ENCODE measurements at regions not wholly inside any gene's neighbourhood (a gene's known extent, or its start where the extent isn't known, plus 50 kb on each side); places are given as distances from the start of the nearest gene placed in this dataset.

- H3K27me3 ChIP-seq (ENCODE audit: control insufficient read depth, insufficient read depth, low read length) = no peaks in the 10 kb centered on the region
- no peaks in the 10 kb centered on the region for H3K36me3 ChIP-seq (ENCODE audit: control insufficient read depth, insufficient read depth, low read length)
- H3K4me1 ChIP-seq (ENCODE audit: control insufficient read depth, insufficient read depth, low read length) = no peaks in the 10 kb centered on the region
- H3K9ac ChIP-seq (ENCODE audit: low read depth, low read length) = no peak overlapping the region
- no peak overlapping the region for H3K4me3 ChIP-seq (ENCODE audit: low read depth, low read length)
- H3K9me3 ChIP-seq (ENCODE audit: control insufficient read depth, insufficient read depth, low read length) = no peaks in the 10 kb centered on the region
These were observed 442.1 kb downstream of the CENPC start for GRCh38 chr4:67103001-67103747.

DNA sequence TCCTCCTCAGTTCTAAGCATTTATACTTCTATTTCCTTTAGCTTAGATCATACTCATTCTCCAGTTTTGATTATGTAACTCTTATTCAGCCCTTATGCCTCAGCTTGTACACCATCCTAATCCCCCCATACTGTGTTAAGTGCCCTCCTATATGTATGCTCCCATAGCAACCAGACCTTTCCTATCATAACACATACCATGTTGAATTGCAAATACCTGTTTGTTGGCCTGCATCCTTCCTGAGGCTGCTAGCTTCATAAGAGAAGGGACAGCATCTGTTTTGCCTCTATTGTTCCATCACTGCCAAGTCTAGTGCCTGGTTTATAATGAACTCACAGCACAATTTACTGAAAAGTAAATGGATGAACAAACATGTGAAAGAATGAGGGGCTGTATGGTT, 443.7 kb downstream of the CENPC start:
- H3K36me3 ChIP-seq (ENCODE audit: control insufficient read depth, insufficient read depth, low read length) = no peaks in the 10 kb centered on the region
- H3K4me3 ChIP-seq (ENCODE audit: low read depth, low read length) = no peak overlapping the region
- H3K9me3 ChIP-seq (ENCODE audit: control insufficient read depth, insufficient read depth, low read length) = no peaks in the 10 kb centered on the region
- no peak overlapping the region for H3K9ac ChIP-seq (ENCODE audit: low read depth, low read length)
- no peaks in the 10 kb centered on the region for H3K27me3 ChIP-seq (ENCODE audit: control insufficient read depth, insufficient read depth, low read length)
- no peaks in the 10 kb centered on the region for H3K4me1 ChIP-seq (ENCODE audit: control insufficient read depth, insufficient read depth, low read length)

DNA sequence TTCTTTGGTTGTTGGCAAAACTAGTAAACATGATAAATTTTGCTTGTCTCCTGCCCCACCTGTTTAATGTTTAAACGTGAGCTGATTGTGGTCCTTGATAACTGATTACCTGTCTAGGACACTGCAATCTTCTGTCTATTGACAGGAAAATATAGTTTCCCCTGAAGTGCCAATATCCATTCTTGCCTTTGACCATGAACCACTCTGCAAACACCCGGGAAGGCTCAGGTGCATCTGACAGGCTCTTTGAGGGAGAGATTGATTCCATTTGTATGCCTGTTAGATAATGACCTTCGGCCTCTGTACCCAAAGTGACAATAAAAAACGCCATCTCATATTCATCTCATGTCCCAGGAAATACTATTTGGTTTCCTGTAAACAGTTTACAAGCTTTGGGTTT, 453.0 kb downstream of the CENPC start:
- Histone ChIP-seq H3K4me1 (ENCODE audit: control insufficient read depth, insufficient read depth, low read length) (no peaks in the 10 kb centered on the region), H3K36me3 (ENCODE audit: control insufficient read depth, insufficient read depth, low read length) (no peaks in the 10 kb centered on the region), H3K27me3 (ENCODE audit: control insufficient read depth, insufficient read depth, low read length) (no peaks in the 10 kb centered on the region)

DNA sequence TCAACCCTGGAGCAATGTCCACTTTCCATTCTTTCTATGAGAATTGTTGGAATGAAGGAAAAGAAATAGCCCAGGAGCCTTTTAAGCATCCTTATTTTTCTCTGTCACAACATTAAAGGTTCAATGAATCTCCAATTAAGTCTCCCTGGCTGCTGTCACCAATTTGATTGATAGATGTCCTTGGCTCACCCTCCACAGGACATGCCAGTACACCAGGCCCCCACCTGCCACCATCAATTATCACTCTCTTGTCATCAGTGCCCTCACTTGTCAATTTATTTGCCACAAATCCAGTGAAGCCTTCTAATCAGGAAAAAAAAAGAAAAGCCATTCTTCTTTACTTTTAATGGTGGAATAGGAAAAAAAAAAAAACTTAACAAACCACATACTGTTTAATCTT, 453.6 kb downstream of the CENPC start:
- H3K36me3 ChIP-seq (ENCODE audit: control insufficient read depth, insufficient read depth, low read length) = no peaks in the 10 kb centered on the region
- H3K4me3 ChIP-seq (ENCODE audit: low read depth, low read length) = no peak overlapping the region
- H3K9me3 ChIP-seq (ENCODE audit: control insufficient read depth, insufficient read depth, low read length) = no peaks in the 10 kb centered on the region
- H3K4me1 ChIP-seq (ENCODE audit: control insufficient read depth, insufficient read depth, low read length) = no peaks in the 10 kb centered on the region
- H3K9ac ChIP-seq (ENCODE audit: low read depth, low read length) = no peak overlapping the region
- H3K27me3 ChIP-seq (ENCODE audit: control insufficient read depth, insufficient read depth, low read length) = no peaks in the 10 kb centered on the region

More for the DNA sequence above, 453.0 kb downstream of the CENPC start:
- Histone ChIP-seq H3K9ac (ENCODE audit: low read depth, low read length) (no peak overlapping the region), H3K9me3 (ENCODE audit: control insufficient read depth, insufficient read depth, low read length) (no peaks in the 10 kb centered on the region), H3K4me3 (ENCODE audit: low read depth, low read length) (no peak overlapping the region)

DNA sequence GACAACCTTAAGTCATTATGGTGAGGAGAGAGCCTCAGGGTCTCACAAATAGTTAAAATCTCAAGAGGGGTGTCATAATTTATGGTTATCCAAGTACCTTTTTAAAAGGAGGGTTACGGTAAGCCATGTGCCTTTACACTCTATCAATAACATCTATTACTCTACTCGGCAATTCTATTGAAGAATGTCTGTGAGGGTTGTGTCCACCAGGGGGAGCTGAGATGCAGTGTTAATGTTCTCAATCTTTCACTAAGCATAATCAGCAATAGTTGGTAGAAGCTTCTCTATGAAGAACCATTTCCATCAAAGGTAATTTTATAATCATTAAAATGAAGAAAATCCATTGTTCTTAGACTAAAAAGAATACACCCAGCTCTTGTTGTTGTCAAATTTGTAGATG, 457.4 kb downstream of the CENPC start:
- Histone ChIP-seq H3K36me3 (ENCODE audit: control insufficient read depth, insufficient read depth, low read length) (no peaks in the 10 kb centered on the region), H3K4me3 (ENCODE audit: low read depth, low read length) (no peak overlapping the region), H3K9me3 (ENCODE audit: control insufficient read depth, insufficient read depth, low read length) (no peaks in the 10 kb centered on the region), H3K4me1 (ENCODE audit: control insufficient read depth, insufficient read depth, low read length) (peaks cover 15% of the 10 kb centered on the region), H3K27me3 (ENCODE audit: control insufficient read depth, insufficient read depth, low read length) (no peaks in the 10 kb centered on the region), H3K9ac (ENCODE audit: low read depth, low read length) (no peak overlapping the region)

DNA sequence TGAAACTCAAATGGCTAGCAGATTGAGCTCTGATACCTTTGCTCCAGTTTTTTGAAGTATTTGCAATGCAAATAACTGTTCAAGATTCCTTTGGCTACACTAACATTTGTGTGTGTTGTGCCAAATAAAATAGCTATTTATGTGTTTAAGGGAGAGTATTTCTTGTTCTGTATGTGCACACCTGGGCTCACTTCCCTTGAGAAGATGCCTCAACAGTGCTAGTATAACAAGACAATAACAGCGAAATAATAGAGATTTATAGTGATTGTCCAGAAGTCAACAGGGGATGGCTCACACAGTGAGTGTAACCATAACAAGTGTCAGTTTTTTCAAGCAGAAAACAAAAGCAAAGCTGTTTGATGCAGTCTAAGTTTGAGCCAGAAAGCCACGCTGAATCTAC, 460.5 kb downstream of the CENPC start:
- H3K27me3 ChIP-seq (ENCODE audit: control insufficient read depth, insufficient read depth, low read length) = no peaks in the 10 kb centered on the region
- no peaks in the 10 kb centered on the region for H3K36me3 ChIP-seq (ENCODE audit: control insufficient read depth, insufficient read depth, low read length)
- no peak overlapping the region for H3K9ac ChIP-seq (ENCODE audit: low read depth, low read length)
- H3K4me1 ChIP-seq (ENCODE audit: control insufficient read depth, insufficient read depth, low read length) = peaks cover 15% of the 10 kb centered on the region
- no peaks in the 10 kb centered on the region for H3K9me3 ChIP-seq (ENCODE audit: control insufficient read depth, insufficient read depth, low read length)
- H3K4me3 ChIP-seq (ENCODE audit: low read depth, low read length) = no peak overlapping the region

DNA sequence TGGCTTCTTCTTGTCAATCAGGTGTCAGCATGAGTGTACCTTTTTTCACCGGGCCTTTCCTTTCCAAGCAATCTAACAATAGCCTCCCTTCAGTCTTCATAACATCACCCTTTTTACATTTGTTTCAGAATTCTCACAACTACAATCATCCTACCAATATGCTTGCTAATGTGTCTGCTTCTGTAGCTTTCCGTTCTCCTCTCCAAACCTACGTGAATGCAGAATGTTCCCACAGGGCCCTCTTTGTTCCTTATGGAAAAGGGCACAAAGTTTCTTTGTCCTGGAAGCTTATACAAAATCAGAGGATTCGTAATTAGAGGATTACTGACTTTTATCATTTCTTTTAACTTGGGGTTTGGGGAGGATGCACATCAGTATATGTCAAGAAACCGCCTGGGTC, 461.8 kb downstream of the CENPC start:
- Histone ChIP-seq H3K9ac (ENCODE audit: low read depth, low read length) (no peak overlapping the region), H3K36me3 (ENCODE audit: control insufficient read depth, insufficient read depth, low read length) (no peaks in the 10 kb centered on the region), H3K27me3 (ENCODE audit: control insufficient read depth, insufficient read depth, low read length) (no peaks in the 10 kb centered on the region), H3K9me3 (ENCODE audit: control insufficient read depth, insufficient read depth, low read length) (no peaks in the 10 kb centered on the region), H3K4me3 (ENCODE audit: low read depth, low read length) (no peak overlapping the region), H3K4me1 (ENCODE audit: control insufficient read depth, insufficient read depth, low read length) (peaks cover 15% of the 10 kb centered on the region)

GRCh38 chr4:67082746-67083145, 462.6 kb downstream of the CENPC start:
- Histone ChIP-seq H3K4me1 (ENCODE audit: control insufficient read depth, insufficient read depth, low read length) (peaks cover 15% of the 10 kb centered on the region), H3K9ac (ENCODE audit: low read depth, low read length) (no peak overlapping the region), H3K27me3 (ENCODE audit: control insufficient read depth, insufficient read depth, low read length) (no peaks in the 10 kb centered on the region), H3K9me3 (ENCODE audit: control insufficient read depth, insufficient read depth, low read length) (no peaks in the 10 kb centered on the region), H3K36me3 (ENCODE audit: control insufficient read depth, insufficient read depth, low read length) (no peaks in the 10 kb centered on the region), H3K4me3 (ENCODE audit: low read depth, low read length) (no peak overlapping the region)

- Histone ChIP-seq H3K27me3 (ENCODE audit: control insufficient read depth, insufficient read depth, low read length) (no peaks in the 10 kb centered on the region), H3K36me3 (ENCODE audit: control insufficient read depth, insufficient read depth, low read length) (no peaks in the 10 kb centered on the region), H3K9ac (ENCODE audit: low read depth, low read length) (no peak overlapping the region), H3K4me1 (ENCODE audit: control insufficient read depth, insufficient read depth, low read length) (peaks cover 11% of the 10 kb centered on the region), H3K4me3 (ENCODE audit: low read depth, low read length) (no peak overlapping the region), H3K9me3 (ENCODE audit: control insufficient read depth, insufficient read depth, low read length) (no peaks in the 10 kb centered on the region)
These were observed 465.2 kb downstream of the CENPC start for GRCh38 chr4:67080046-67080557.

DNA sequence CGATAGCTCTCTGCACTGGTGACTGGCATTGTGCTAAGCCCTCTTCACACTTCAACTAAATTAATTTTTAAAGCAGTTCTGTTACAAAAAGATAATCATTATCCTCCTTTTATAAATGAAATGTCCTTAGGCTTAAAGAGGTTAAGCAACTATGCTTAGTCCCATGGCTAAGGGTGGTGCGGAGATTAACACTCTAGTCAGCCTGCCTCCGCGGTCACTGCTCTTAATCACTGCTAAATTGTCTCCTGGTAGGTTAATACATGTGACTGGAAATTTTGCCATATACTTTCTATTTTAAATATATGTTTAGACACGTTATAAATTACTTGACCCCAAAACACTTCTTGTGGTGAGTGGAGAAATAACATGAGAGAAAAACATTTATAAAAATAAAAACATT, 473.7 kb downstream of the CENPC start:
- Histone ChIP-seq H3K4me3 (ENCODE audit: low read depth, low read length) (no peak overlapping the region), H3K9ac (ENCODE audit: low read depth, low read length) (no peak overlapping the region), H3K36me3 (ENCODE audit: control insufficient read depth, insufficient read depth, low read length) (no peaks in the 10 kb centered on the region), H3K4me1 (ENCODE audit: control insufficient read depth, insufficient read depth, low read length) (peaks cover 5% of the 10 kb centered on the region), H3K27me3 (ENCODE audit: control insufficient read depth, insufficient read depth, low read length) (no peaks in the 10 kb centered on the region), H3K9me3 (ENCODE audit: control insufficient read depth, insufficient read depth, low read length) (no peaks in the 10 kb centered on the region)

DNA sequence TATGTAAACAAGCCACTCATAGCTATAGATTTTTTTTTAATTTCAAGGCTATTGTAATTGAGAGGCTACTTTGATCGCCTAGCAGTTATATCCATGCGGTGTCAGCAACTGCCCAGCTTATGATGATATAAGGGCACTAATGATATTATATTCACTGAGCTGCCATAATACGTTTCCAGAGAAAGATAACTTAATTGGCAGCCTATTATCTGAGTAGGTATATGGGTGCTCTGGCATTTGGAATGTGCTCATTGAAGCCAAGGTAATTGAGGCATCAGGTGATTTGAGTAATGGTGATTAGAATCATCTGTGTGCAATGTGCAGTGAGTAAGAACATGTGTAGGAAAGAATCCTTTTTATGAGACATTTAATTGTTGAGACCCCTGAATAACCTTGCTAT, 490.0 kb downstream of the CENPC start:
- H3K9me3 ChIP-seq (ENCODE audit: control insufficient read depth, insufficient read depth, low read length) = no peaks in the 10 kb centered on the region
- H3K4me3 ChIP-seq (ENCODE audit: low read depth, low read length) = no peak overlapping the region
- H3K27me3 ChIP-seq (ENCODE audit: control insufficient read depth, insufficient read depth, low read length) = no peaks in the 10 kb centered on the region
- no peak overlapping the region for H3K9ac ChIP-seq (ENCODE audit: low read depth, low read length)
- no peaks in the 10 kb centered on the region for H3K36me3 ChIP-seq (ENCODE audit: control insufficient read depth, insufficient read depth, low read length)
- peaks cover 6% of the 10 kb centered on the region for H3K4me1 ChIP-seq (ENCODE audit: control insufficient read depth, insufficient read depth, low read length)

DNA sequence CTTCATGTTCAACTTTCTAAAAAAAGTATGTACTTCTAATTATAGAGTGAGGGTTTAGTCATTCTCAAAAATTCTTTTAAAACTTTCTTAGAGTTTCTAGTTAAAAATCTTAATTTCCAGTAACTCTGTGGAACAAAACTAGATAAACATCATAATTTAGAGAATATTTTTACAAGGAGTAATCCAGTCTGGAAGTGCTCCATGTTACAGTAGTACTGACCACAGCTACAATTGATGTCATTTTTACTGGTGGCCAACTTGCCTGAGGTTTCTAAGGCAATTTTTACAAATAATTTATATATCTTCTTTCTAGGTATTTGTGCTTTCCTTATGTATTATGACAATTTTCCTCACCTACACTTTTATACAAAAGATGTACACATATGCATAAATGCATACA, 490.4 kb downstream of the CENPC start:
- H3K9ac ChIP-seq (ENCODE audit: low read depth, low read length) = no peak overlapping the region
- no peak overlapping the region for H3K4me3 ChIP-seq (ENCODE audit: low read depth, low read length)
- H3K27me3 ChIP-seq (ENCODE audit: control insufficient read depth, insufficient read depth, low read length) = no peaks in the 10 kb centered on the region
- no peaks in the 10 kb centered on the region for H3K36me3 ChIP-seq (ENCODE audit: control insufficient read depth, insufficient read depth, low read length)
- H3K4me1 ChIP-seq (ENCODE audit: control insufficient read depth, insufficient read depth, low read length) = peaks cover 6% of the 10 kb centered on the region
- no peaks in the 10 kb centered on the region for H3K9me3 ChIP-seq (ENCODE audit: control insufficient read depth, insufficient read depth, low read length)

Measured in iPS-15b (cell line).